K562 (cell line): ENCODE measurements at regions not wholly inside any gene's neighbourhood (a gene's known extent, or its start where the extent isn't known, plus 50 kb on each side); places are given as distances from the start of the nearest gene placed in this dataset.
A peak's percentile ranks its signal among the peaks of the same experiment; 100 is the strongest.

Experiments
- ATAC-seq: fragments of 200-7000 bp; cut with Tn5 transposase; 3 replicates; pipeline ENCODE4 v1.9.1; 2020; ENCODE audit warnings: moderate library complexity
- BruUV-seq: library from RNA; stranded (reverse); fragments of 400-500 nt; replicated peaks from 2 replicates; lab custom pipeline; 2021; lab: Mats Ljungman, UMichigan
- CTCF ChIA-PET: fragments of 300-600 bp; formaldehyde crosslinking; extraction: SDS; loops from one replicate; lab custom pipeline; 2021; ENCODE audit warnings: low intra/inter-chr PET ratio; lab: Yijun Ruan, JAX
- POLR2A ChIA-PET: fragments of 300-600, 350-650 bp; sonication (Branson Sonifier 250); formaldehyde crosslinking; extraction: SDS; loops from one replicate; lab custom pipeline; 2021; ENCODE audit warnings: antibody characterized with exemption, inconsistent platforms; lab: Yijun Ruan, JAX
- DNase-seq, 4 experiments: peaks; one replicate each; pipeline versions ENCODE4 v3.0.0 to v3.0.0-alpha.2; 2011 to 2018; ENCODE audit warnings: low spot score in 3 of 4, mixed read lengths in 3 of 4; ENCODE audit errors: extremely low read depth in 1 of 4
- FAIRE-seq: peaks from 2 replicates; lab custom pipeline; 2011; peaks lifted over from hg19 to GRCh38; lab: Jason Lieb, UNC
- H2AFZ ChIP-seq: 2 replicates; pipeline ENCODE4 v1.6.0; 2011; ENCODE audit warnings: low read depth, low read length, control low read depth, inconsistent platforms
- H3K27ac ChIP-seq: fragments of 200-600 bp; 3 replicates; pipeline ENCODE4 v1.8.0; 2011; ENCODE audit warnings: low read depth, mild to moderate bottlenecking, control low read depth, inconsistent platforms, low read length, moderate library complexity, mixed read lengths; ENCODE audit errors: extremely low read depth
- H3K27me3 ChIP-seq, 2 experiments: fragments of 300-600 bp in 1 of 2; 2 replicates in 1 of 2; 3 replicates in 1 of 2; pipeline versions ENCODE4 v1.6.0 to v1.8.0; 2011; ENCODE audit warnings: inconsistent platforms in 2 of 2, low read length in 2 of 2, mild to moderate bottlenecking in 1 of 2, mixed read lengths in 1 of 2, moderate library complexity in 1 of 2; ENCODE audit not compliant: control insufficient read depth in 2 of 2, insufficient read depth in 2 of 2
- H3K36me3 ChIP-seq: fragments of 300-600 bp; 3 replicates; pipeline ENCODE4 v1.8.0; 2011; ENCODE audit warnings: mild to moderate bottlenecking, low read length, inconsistent platforms; ENCODE audit not compliant: control insufficient read depth, insufficient read depth
- H3K4me1 ChIP-seq, 2 experiments: fragments of 200-600 bp in 1 of 2; replicated peaks in 1 of 2; 2 replicates in 1 of 2; 3 replicates in 1 of 2; pipeline versions ENCODE4 v1.5.1 to v1.8.0; 2011; ENCODE audit warnings: inconsistent platforms in 2 of 2, low read length in 2 of 2, mild to moderate bottlenecking in 1 of 2, mixed read lengths in 1 of 2, moderate library complexity in 1 of 2; ENCODE audit not compliant: control insufficient read depth in 2 of 2, insufficient read depth in 2 of 2
- H3K4me2 ChIP-seq: 2 replicates; pipeline ENCODE4 v1.6.1; 2011; ENCODE audit warnings: low read length, control low read depth, inconsistent platforms, mixed read lengths; ENCODE audit not compliant: insufficient read depth
- H3K4me3 ChIP-seq: fragments of 200-600 bp; sonication (generic), shearing (Covaris generic); 2 replicates; pipeline ENCODE4 v1.5.1; 2016; ENCODE audit warnings: control low read depth, inconsistent platforms
- H3K79me2 ChIP-seq: fragments of 200-600 bp; 3 replicates; pipeline ENCODE4 v1.8.0; 2011; ENCODE audit warnings: low read length, inconsistent platforms; ENCODE audit not compliant: control insufficient read depth, insufficient read depth
- H3K9ac ChIP-seq, 2 experiments: 2 replicates each; pipeline versions ENCODE4 v1.6.0 to v1.6.1; 2011; ENCODE audit warnings: low read depth in 2 of 2, low read length in 2 of 2, control low read depth in 1 of 2, inconsistent platforms in 1 of 2, mild to moderate bottlenecking in 1 of 2, mixed read lengths in 1 of 2; ENCODE audit not compliant: insufficient read depth in 1 of 2
- H3K9me1 ChIP-seq: one replicate; pipeline ENCODE4 v1.6.0; 2011; ENCODE audit warnings: inconsistent platforms, mild to moderate bottlenecking, low read length, moderate library complexity; ENCODE audit not compliant: control insufficient read depth, insufficient read depth
- H3K9me3 ChIP-seq: replicated peaks from 2 replicates; pipeline ENCODE4 v1.5.1; 2011; ENCODE audit warnings: low read depth, low read length, inconsistent platforms; ENCODE audit not compliant: control insufficient read depth, insufficient read depth
- H4K20me1 ChIP-seq: replicated peaks from 2 replicates; pipeline ENCODE4 v1.6.1; 2011; ENCODE audit warnings: low read length, inconsistent platforms, mixed read lengths; ENCODE audit not compliant: control insufficient read depth, insufficient read depth
- ARID1B ChIP-seq: fragments of 450-650 bp; IDR thresholded peaks from 2 replicates; pipeline ENCODE4 v1.6.1; 2016; ENCODE audit warnings: antibody characterized with exemption, mild to moderate bottlenecking, inconsistent platforms
- CBFA2T2 ChIP-seq: fragments of 450-650 bp; conservative IDR thresholded peaks from 2 replicates; pipeline ENCODE4 v1.6.1; 2017; ENCODE audit warnings: mild to moderate bottlenecking
- CBFA2T3 ChIP-seq: fragments of 450-650 bp; IDR thresholded peaks from 2 replicates; pipeline ENCODE4 v1.6.1; 2017
- EGR1 ChIP-seq: fragments of 450-650 bp; conservative IDR thresholded peaks from 2 replicates; pipeline ENCODE4 v1.6.1; 2017; ENCODE audit warnings: mild to moderate bottlenecking
- EZH2 ChIP-seq: IDR thresholded peaks from 2 replicates; pipeline ENCODE4 v1.6.1; 2012; ENCODE audit warnings: low read depth, mild to moderate bottlenecking, inconsistent platforms, low read length, borderline replicate concordance
- FOSL1 ChIP-seq: fragments of 200-800 bp; sonication (Bioruptor generic); conservative IDR thresholded peaks from 2 replicates; pipeline ENCODE4 v1.6.1; 2016; ENCODE audit warnings: missing genetic modification characterization, missing compliant biosample characterization
- MAFF ChIP-seq: IDR thresholded peaks from 2 replicates; pipeline ENCODE4 v1.6.1; 2012; ENCODE audit warnings: low read length, improper control_type of control experiment
- NCOR1 ChIP-seq: fragments of 450-650 bp; IDR thresholded peaks from 2 replicates; pipeline ENCODE4 v1.6.1; 2016; ENCODE audit warnings: mild to moderate bottlenecking, moderate library complexity
- NFE2 ChIP-seq: IDR thresholded peaks from 2 replicates; pipeline ENCODE4 v1.6.1; 2014; ENCODE audit warnings: antibody characterized with exemption, low read depth
- TEAD4 ChIP-seq, 2 experiments: sonication (generic) in 1 of 2; formaldehyde crosslinking in 1 of 2; IDR thresholded peaks; 2 replicates each; pipeline versions ENCODE4 v1.6.1 to v1.8.0; 2012 to 2022; ENCODE audit warnings: borderline replicate concordance in 1 of 2, inconsistent platforms in 1 of 2, low read length in 1 of 2, mild to moderate bottlenecking in 1 of 2, missing genetic modification reagents in 1 of 2
- THRB ChIP-seq: fragments of 450-650 bp; formaldehyde crosslinking; conservative IDR thresholded peaks from 2 replicates; pipeline ENCODE4 v1.4.0; 2022; ENCODE audit warnings: mild to moderate bottlenecking, missing genetic modification characterization
- TRIM28 ChIP-seq: fragments of 450-650 bp; IDR thresholded peaks from 2 replicates; pipeline ENCODE4 v1.6.1; 2017
- ZNF197 ChIP-seq: fragments of 200-800 bp; sonication (Bioruptor generic); IDR thresholded peaks from 2 replicates; pipeline ENCODE4 v1.6.1; 2016; ENCODE audit warnings: low read depth, missing genetic modification characterization, missing compliant biosample characterization
- ZNF280B ChIP-seq: fragments of 250-450 bp; sonication (Bioruptor Pico); IDR thresholded peaks from 2 replicates; pipeline ENCODE4 v1.5.1; 2021; ENCODE audit warnings: mild to moderate bottlenecking
- ZNF518B ChIP-seq: fragments of 250-450 bp; sonication (Bioruptor Pico); IDR thresholded peaks from 2 replicates; pipeline ENCODE4 v1.5.0; 2021; ENCODE audit warnings: mild to moderate bottlenecking, moderate library complexity
- whole genome bisulfite sequencing: fragments of 100-300 bp; shearing (Covaris generic); methylation state at CpG from one replicate; pipeline ENCODE4 v1.1.6; 2016; ENCODE audit warnings: low coverage, mixed read lengths; ENCODE audit not compliant: insufficient coverage; ENCODE audit errors: missing lambda C conversion rate; 5-methylcytosine and 5-hydroxymethylcytosine counted together
- in situ Hi-C: fragments of 300-500 bp; cut with MboI; formaldehyde crosslinking; loops from 4 replicates; pipeline ENCODE4 v1.15.0; 2018; ENCODE audit warnings: inconsistent platforms, mixed read lengths
- intact Hi-C: fragments of 100-400 bp; cut with micrococcal nuclease; formaldehyde crosslinking; loops from 2 replicates; pipeline ENCODE4 v1.14.2; 2022

GRCh38 chr5:57764479-57765089, 282.0 kb upstream of the ACTBL2 start (continued):
- TF ChIP-seq TRIM28, result no peak
- TF ChIP-seq ARID1B, result peak; percentile 47; the same call in 1 of the 2 replicates
- peak; percentile 30; the same call in 1 of the 2 replicates for TF ChIP-seq TEAD4 (IDR thresholded peaks at IDR 0.05; ENCODE audit: low read length)
- no peak for TF ChIP-seq TEAD4 (CRISPR knock-in tag; IDR thresholded peaks at IDR 0.05; ENCODE audit: borderline replicate concordance)
- TF ChIP-seq NCOR1, result peak; percentile 32; the same call in 1 of the 2 replicates
- TF ChIP-seq NFE2, result peak; percentile 38; the same call in 1 of the 2 replicates
- no peak for TF ChIP-seq ZNF280B (CRISPR knock-in tag)
- peak; percentile 25; the same call in 1 of the 2 replicates for TF ChIP-seq FOSL1
- TF ChIP-seq CBFA2T3, result peak; percentile 68
- peak; percentile 51 for TF ChIP-seq CBFA2T2
- TF ChIP-seq EGR1, result peak; percentile 27; the same call in 1 of the 2 replicates
- no peak for TF ChIP-seq ZNF197 (CRISPR knock-in tag)

- Histone ChIP-seq H3K79me2 (no peaks in the 10 kb centered on the region), H3K9ac (no peak overlapping the region), H3K4me2 (no peak overlapping the region), H3K9me3 (no peaks in the 10 kb centered on the region), H4K20me1 (no peaks in the 10 kb centered on the region), H3K4me3 (no peak overlapping the region), H3K36me3 (no peaks in the 10 kb centered on the region), H3K27ac (no peak overlapping the region), H3K9me1 (no peaks in the 10 kb centered on the region), H2AFZ (0 out of 2 replicates have a peak overlapping the region, but pooled peaks have one; percentile 40), H3K4me1 (no peaks in the 10 kb centered on the region; a peak in 1 of 5 replicates), H3K27me3 (no peaks in the 10 kb centered on the region)
- intact Hi-C loops (no loop called here), in situ Hi-C loops (no loop called here)
- POLR2A ChIA-PET, result interaction anchor here (1.1 kb wide), 1 partner anchor 22 kb away, joined by 4 read pairs; no protein-coding TSS in a partner anchor
- BruUV-seq, result no TSS peak
- no peak for ATAC-seq
- no peak for FAIRE-seq
- DNase-seq, result no peak
- CTCF ChIA-PET, result no interaction called here
- 2% methylated on average over 9 of the region's 11 CpGs for WGBS
- TF ChIP-seq THRB (no peak), MAFF (no peak), ZNF518B (CRISPR knock-in tag) (no peak), EZH2 (no peak)
These were observed 278.9 kb upstream of the ACTBL2 start for GRCh38 chr5:57761513-57761912.
